GM12873 (cell line): ENCODE measurements at regions not wholly inside any gene's neighbourhood (a gene's known extent, or its start where the extent isn't known, plus 50 kb on each side); places are given as distances from the start of the nearest gene placed in this dataset.

Source experiments
- CTCF ChIP-seq: IDR thresholded peaks from 2 replicates; pipeline ENCODE4 v1.5.1; 2012; ENCODE audit warnings: low read depth, mild to moderate bottlenecking, moderate library complexity, low read length, control low read depth; ENCODE audit not compliant: insufficient read depth; ENCODE audit errors: missing control alignments

DNA sequence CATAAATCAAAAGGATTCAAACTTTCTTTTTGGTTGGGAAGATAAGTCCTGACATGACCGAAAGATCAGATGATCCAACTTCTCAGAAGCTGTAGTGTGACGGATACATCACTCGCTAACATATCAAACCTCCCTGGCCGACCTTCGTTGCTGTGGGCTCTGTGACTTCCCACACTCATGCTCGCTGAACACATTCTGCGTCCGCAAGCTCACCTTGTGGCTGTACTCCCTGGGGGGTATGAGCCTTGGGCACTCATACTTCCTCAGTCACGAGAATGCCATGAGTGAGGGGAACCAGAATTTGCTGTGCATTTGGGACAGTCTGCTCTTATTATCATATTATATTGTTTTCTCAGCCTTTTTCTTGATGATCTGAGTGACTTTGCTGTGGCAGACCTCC is 105.4 kb downstream of the RWDD3 start:
- TF ChIP-seq CTCF = no peak

DNA sequence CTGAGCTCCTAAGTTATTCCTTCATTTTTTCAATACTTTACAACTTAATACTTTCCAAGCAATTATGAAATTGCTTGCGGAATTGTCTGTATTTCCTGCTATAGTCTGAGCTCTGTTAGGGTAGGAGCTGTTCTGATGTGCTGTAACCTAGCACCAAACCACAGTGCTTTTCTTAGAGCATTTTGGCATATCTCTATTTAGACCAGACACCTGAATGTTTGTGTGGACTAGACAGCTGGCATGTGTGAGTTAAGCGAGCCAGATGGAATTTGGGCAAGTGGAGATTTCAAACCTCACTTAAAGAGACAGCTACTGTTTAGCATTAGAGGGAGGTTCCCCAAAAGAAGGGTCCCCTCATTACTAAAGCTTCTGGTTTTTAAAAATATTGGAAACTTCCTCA is 106.1 kb downstream of the RWDD3 start:
- TF ChIP-seq CTCF = no peak

DNA sequence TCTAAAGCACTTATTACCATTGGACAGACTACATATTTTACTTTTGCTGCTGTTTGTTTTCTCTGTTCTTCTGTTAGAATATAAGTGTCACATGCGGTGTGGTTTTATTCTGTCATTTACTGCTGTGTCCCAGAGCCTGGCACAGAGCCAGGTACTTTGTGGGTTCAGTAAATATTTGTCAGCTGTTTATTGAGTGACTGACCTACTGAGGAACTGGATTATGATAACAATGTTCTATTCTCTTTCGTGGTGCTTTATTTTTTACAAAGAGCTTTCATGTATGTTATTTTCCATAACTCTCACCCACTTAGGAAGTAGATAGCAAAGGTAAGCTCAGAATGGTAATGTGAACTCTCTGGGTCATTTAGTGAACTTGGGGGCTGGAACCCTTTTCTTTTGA is 118.8 kb downstream of the RWDD3 start:
- no peak for TF ChIP-seq CTCF

DNA sequence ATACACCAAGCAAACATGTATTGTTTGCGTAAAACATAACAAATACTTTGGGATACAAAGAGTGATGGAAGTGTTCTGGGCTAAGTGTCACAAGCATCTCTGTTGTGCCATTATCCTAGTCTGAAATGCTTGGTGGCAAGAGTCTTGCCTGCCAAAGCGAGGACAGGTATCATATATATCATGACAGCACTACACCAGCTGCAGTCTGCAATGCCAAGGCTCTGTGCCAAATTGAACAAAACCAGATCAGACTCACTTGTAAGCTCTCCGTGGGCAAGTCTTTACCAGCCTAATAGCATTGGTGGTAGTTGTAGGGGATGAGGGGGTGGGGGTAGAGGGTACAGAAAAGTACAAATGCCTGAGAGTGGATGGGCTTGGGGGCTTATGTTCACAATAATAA is 119.2 kb downstream of the RWDD3 start:
- TF ChIP-seq CTCF = no peak

- TF ChIP-seq CTCF = no peak
These were observed 130.5 kb downstream of the RWDD3 start for GRCh38 chr1:95364546-95364945.

- no peak for TF ChIP-seq CTCF
These were observed 132.5 kb downstream of the RWDD3 start for GRCh38 chr1:95366498-95366897.

- no peak for TF ChIP-seq CTCF
These were observed 134.2 kb downstream of the RWDD3 start for GRCh38 chr1:95368178-95368577.
